ENCODE measurements at regions not wholly inside any gene's neighbourhood (a gene's known extent, or its start where the extent isn't known, plus 50 kb on each side); places are given as distances from the start of the nearest gene placed in this dataset.
"Not testable (repeated sequence)": the region's sequence is repeated elsewhere in the genome, so short reads cannot be mapped to it uniquely, and the experiment has no call there.

- peak; percentile 88 for DNase-seq
Observed at GRCh38 chr5:177941386-177941785, 54.7 kb downstream of the PROP1 start.

- DNase-seq, result peak; percentile 54
Observed at GRCh38 chr5:177939246-177940171, 56.5 kb downstream of the PROP1 start.

GRCh38 chr5:177938767-177939166 is 57.3 kb downstream of the PROP1 start:
- DNase-seq, result not testable (repeated sequence)

- peak; percentile 14 for DNase-seq
Observed at GRCh38 chr5:177934233-177934632, 61.8 kb downstream of the PROP1 start.

GRCh38 chr5:177930269-177931022 is 65.6 kb downstream of the PROP1 start:
- not testable (repeated sequence) for DNase-seq

- not testable (repeated sequence) for DNase-seq
Observed at GRCh38 chr5:177929618-177930017, 66.4 kb downstream of the PROP1 start.

GRCh38 chr5:177927500-177927899 is 68.5 kb downstream of the PROP1 start:
- DNase-seq, result not testable (repeated sequence)

- not testable (repeated sequence) for DNase-seq
Observed at GRCh38 chr5:177924577-177924976, 71.5 kb downstream of the PROP1 start.

GRCh38 chr5:177923837-177924236 is 72.2 kb downstream of the PROP1 start:
- DNase-seq, result not testable (repeated sequence)

GRCh38 chr5:177923189-177923588 is 72.9 kb downstream of the PROP1 start:
- DNase-seq, result not testable (repeated sequence)

GRCh38 chr5:177909261-177909660 is 86.8 kb downstream of the PROP1 start:
- not testable (repeated sequence) for DNase-seq

GRCh38 chr5:177902806-177903205 is 93.2 kb downstream of the PROP1 start:
- not testable (repeated sequence) for DNase-seq

- not testable (repeated sequence) for DNase-seq
Observed at GRCh38 chr5:177900066-177900465, 96.0 kb downstream of the PROP1 start.

GRCh38 chr5:177894681-177895453 is 101.2 kb downstream of the PROP1 start:
- not testable (repeated sequence) for DNase-seq

- DNase-seq, result not testable (repeated sequence)
Observed at GRCh38 chr5:177892357-177892665, 103.7 kb downstream of the PROP1 start.

GRCh38 chr5:177891547-177892356 is 104.3 kb downstream of the PROP1 start:
- DNase-seq, result not testable (repeated sequence)

- not testable (repeated sequence) for DNase-seq
Observed at GRCh38 chr5:177883295-177883694, 100.6 kb upstream of the FAM153A start.

- DNase-seq, result peak; percentile 6
Observed at GRCh38 chr5:177875900-177876238, 93.2 kb upstream of the FAM153A start.

GRCh38 chr5:177875013-177875899 is 92.6 kb upstream of the FAM153A start:
- not testable (repeated sequence) for DNase-seq

- DNase-seq, result not testable (repeated sequence)
Observed at GRCh38 chr5:177863822-177864446, 81.2 kb upstream of the FAM153A start.
